WTC11 (cell line): ENCODE measurements at regions not wholly inside any gene's neighbourhood (a gene's known extent, or its start where the extent isn't known, plus 50 kb on each side); places are given as distances from the start of the nearest gene placed in this dataset.

Experiments
- ATAC-seq: fragments of 200-7000 bp; cut with Tn5 transposase; 2 replicates; pipeline ENCODE4 v1.10.0; 2021; ENCODE audit warnings: mild to moderate bottlenecking, moderate library complexity
- CTCF ChIA-PET: fragments of 300-600 bp; sonication (Branson Sonifier 250); formaldehyde crosslinking; loops from one replicate; lab custom pipeline; 2021; ENCODE audit warnings: antibody characterized with exemption; lab: Charles Lee
- POLR2A ChIA-PET: fragments of 350-600 bp; sonication (Branson Sonifier 250); formaldehyde crosslinking; loops from one replicate; lab custom pipeline; 2021; ENCODE audit warnings: antibody characterized with exemption; lab: Charles Lee
- DNase-seq: peaks from one replicate; pipeline ENCODE4 v3.0.0; 2021; ENCODE audit warnings: low spot score
- H3K27ac Mint-ChIP-seq: 2 replicates; pipeline ENCODE4 v1.8.0; 2021; ENCODE audit warnings: mixed read lengths
- H3K27me3 Mint-ChIP-seq: 2 replicates; pipeline ENCODE4 v1.8.0; 2021; ENCODE audit warnings: low read depth, mild to moderate bottlenecking, moderate library complexity, mixed read lengths
- H3K36me3 Mint-ChIP-seq: 2 replicates; pipeline ENCODE4 v1.8.0; 2021; ENCODE audit warnings: mixed read lengths
- H3K4me1 Mint-ChIP-seq: 2 replicates; pipeline ENCODE4 v1.8.0; 2022; ENCODE audit warnings: mixed read lengths
- H3K4me3 Mint-ChIP-seq: 2 replicates; pipeline ENCODE4 v1.8.0; 2021; ENCODE audit warnings: mild to moderate bottlenecking, moderate library complexity, mixed read lengths
- H3K9me3 Mint-ChIP-seq: 2 replicates; pipeline ENCODE4 v1.8.0; 2021; ENCODE audit warnings: mixed read lengths
- CBFB ChIP-seq: sonication (generic); formaldehyde crosslinking; IDR thresholded peaks from 2 replicates; pipeline ENCODE4 v1.8.1; 2022; ENCODE audit warnings: mild to moderate bottlenecking, low read depth, missing genetic modification reagents
- ETV6 ChIP-seq: sonication (generic); formaldehyde crosslinking; IDR thresholded peaks from 2 replicates; pipeline ENCODE4 v1.8.1; 2022; ENCODE audit warnings: mild to moderate bottlenecking, missing genetic modification reagents
- FOXP1 ChIP-seq: sonication (generic); formaldehyde crosslinking; IDR thresholded peaks from 2 replicates; pipeline ENCODE4 v1.8.0; 2022; ENCODE audit warnings: missing genetic modification reagents, mild to moderate bottlenecking, moderate library complexity, borderline replicate concordance
- HMGA2 ChIP-seq: fragments of 250-450 bp; sonication (Bioruptor Pico); IDR thresholded peaks from 2 replicates; pipeline ENCODE4 v1.4.0; 2021; ENCODE audit warnings: mild to moderate bottlenecking, moderate library complexity
- MXD4 ChIP-seq: fragments of 250-450 bp; sonication (Bioruptor Pico); IDR thresholded peaks from 2 replicates; pipeline ENCODE4 v1.8.0; 2021; ENCODE audit warnings: mild to moderate bottlenecking, moderate library complexity, borderline replicate concordance
- NFATC4 ChIP-seq: fragments of 250-450 bp; sonication (Bioruptor Pico); IDR thresholded peaks from 2 replicates; pipeline ENCODE4 v1.9.0; 2021; ENCODE audit warnings: mild to moderate bottlenecking
- NFYB ChIP-seq: sonication (generic); formaldehyde crosslinking; conservative IDR thresholded peaks from 2 replicates; pipeline ENCODE4 v1.8.0; 2022; ENCODE audit warnings: low read depth, missing genetic modification reagents
- RORB ChIP-seq: fragments of 250-450 bp; sonication (Bioruptor Pico); IDR thresholded peaks from 2 replicates; pipeline ENCODE4 v1.9.0; 2021; ENCODE audit warnings: mild to moderate bottlenecking
- TEAD1 ChIP-seq: sonication (generic); formaldehyde crosslinking; IDR thresholded peaks from 2 replicates; pipeline ENCODE4 v1.8.0; 2022; ENCODE audit warnings: mild to moderate bottlenecking, missing genetic modification reagents
- ZNF121 ChIP-seq: sonication (generic); formaldehyde crosslinking; IDR thresholded peaks from 2 replicates; pipeline ENCODE4 v1.8.0; 2023; ENCODE audit warnings: missing genetic modification reagents
- ZNF232 ChIP-seq: sonication (generic); formaldehyde crosslinking; IDR thresholded peaks from 2 replicates; pipeline ENCODE4 v1.8.0; 2022; ENCODE audit warnings: mild to moderate bottlenecking, missing genetic modification reagents
- ZNF263 ChIP-seq: sonication (generic); formaldehyde crosslinking; IDR thresholded peaks from 2 replicates; pipeline ENCODE4 v1.8.1; 2022; ENCODE audit warnings: low read depth, mild to moderate bottlenecking, moderate library complexity, missing genetic modification reagents
- ZNF317 ChIP-seq: sonication (generic); formaldehyde crosslinking; IDR thresholded peaks from 2 replicates; pipeline ENCODE4 v1.8.1; 2023; ENCODE audit warnings: low read depth, mild to moderate bottlenecking, moderate library complexity, missing genetic modification reagents, borderline replicate concordance
- ZNF416 ChIP-seq: fragments of 250-450 bp; sonication (Bioruptor Pico); IDR thresholded peaks from 2 replicates; pipeline ENCODE4 v1.9.0; 2021; ENCODE audit warnings: mild to moderate bottlenecking, inconsistent platforms
- TF ChIP-seq, protein P1 (sequence below): sonication (generic); formaldehyde crosslinking; IDR thresholded peaks from 2 replicates; pipeline ENCODE4 v1.8.1; 2022; ENCODE audit warnings: low read depth, missing genetic modification reagents, borderline replicate concordance
- TF ChIP-seq, protein P2 (sequence below): sonication (generic); formaldehyde crosslinking; IDR thresholded peaks from 2 replicates; pipeline ENCODE4 v1.8.1; 2022; ENCODE audit warnings: mild to moderate bottlenecking, moderate library complexity, missing genetic modification reagents
- TF ChIP-seq, protein P3 (sequence below): sonication (generic); formaldehyde crosslinking; IDR thresholded peaks from 2 replicates; pipeline ENCODE4 v1.8.0; 2022; ENCODE audit warnings: mild to moderate bottlenecking, missing genetic modification reagents
- TF ChIP-seq, protein P4 (sequence below): sonication (generic); formaldehyde crosslinking; IDR thresholded peaks from 2 replicates; pipeline ENCODE4 v1.8.0; 2022; ENCODE audit warnings: mild to moderate bottlenecking, missing genetic modification reagents
- TF ChIP-seq, protein P5 (sequence below): sonication (generic); formaldehyde crosslinking; conservative IDR thresholded peaks from 2 replicates; pipeline ENCODE4 v1.8.1; 2023; ENCODE audit warnings: mild to moderate bottlenecking, low read depth, missing genetic modification reagents, moderate library complexity
- TF ChIP-seq, protein P6 (sequence below): sonication (generic); formaldehyde crosslinking; IDR thresholded peaks from 2 replicates; pipeline ENCODE4 v1.8.1; 2022; ENCODE audit warnings: missing genetic modification reagents, borderline replicate concordance
- TF ChIP-seq, protein P7 (sequence below): sonication (generic); formaldehyde crosslinking; IDR thresholded peaks from 2 replicates; pipeline ENCODE4 v1.8.1; 2023; ENCODE audit warnings: mild to moderate bottlenecking, missing genetic modification reagents, moderate library complexity

DNA sequence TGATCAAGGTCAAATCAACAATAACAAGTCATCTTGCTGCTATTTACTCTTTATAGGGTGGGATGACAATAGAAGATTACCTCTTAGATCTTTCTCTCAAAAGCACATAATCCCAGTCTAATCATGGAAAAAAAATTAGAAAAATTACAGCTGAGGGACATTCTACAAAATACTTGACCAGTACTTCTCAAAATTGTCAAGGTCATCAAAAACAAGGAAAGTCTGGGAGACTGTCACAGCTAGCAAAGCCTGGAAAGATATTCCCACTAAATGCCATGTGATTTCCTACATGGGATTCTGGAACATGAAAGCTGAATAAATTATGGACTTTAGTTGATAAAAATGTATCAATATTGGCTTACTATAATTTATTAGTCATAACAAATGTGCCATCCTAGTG is 276.2 kb downstream of the RNF144A start:
- CTCF ChIA-PET: no interaction called here
- Mint-ChIP-seq H3K4me3 (no peak overlapping the region), H3K4me1 (peaks cover 14% of the 10 kb centered on the region), H3K9me3 (peaks cover 13% of the 10 kb centered on the region), H3K27ac (no peak overlapping the region), H3K36me3 (no peaks in the 10 kb centered on the region), H3K27me3 (no peaks in the 10 kb centered on the region)
- ATAC-seq: no peak
- POLR2A ChIA-PET: no interaction called here
- TF ChIP-seq ZNF263 (no peak), CBFB (CRISPR knock-in tag) (no peak), ETV6 (CRISPR knock-in tag) (no peak), FOXP1 (CRISPR knock-in tag) (no peak)
- no peak for DNase-seq

DNA sequence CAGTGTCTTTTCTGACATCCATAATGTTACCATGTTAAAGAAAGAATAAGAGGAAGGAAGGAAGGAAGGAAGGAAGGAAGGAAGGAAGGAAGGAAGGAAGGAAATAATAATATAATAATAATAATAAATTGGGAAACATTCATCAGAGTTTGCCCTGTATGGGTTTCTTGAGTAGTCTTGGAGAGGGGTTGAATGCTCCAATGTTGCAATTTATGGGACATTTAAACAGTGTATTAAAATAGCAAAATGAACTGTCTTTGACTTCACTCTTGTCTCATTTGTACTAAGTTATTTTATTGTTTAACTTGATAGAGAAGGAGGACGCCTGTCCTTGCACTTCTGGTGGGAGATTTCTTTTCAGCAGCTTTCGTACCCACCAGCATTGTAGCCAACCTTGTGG is 277.7 kb downstream of the RNF144A start:
- ChIA-PET CTCF (no interaction called here), POLR2A (no interaction called here)
- H3K9me3 Mint-ChIP-seq: peaks cover 16% of the 10 kb centered on the region
- H3K27ac Mint-ChIP-seq: no peak overlapping the region
- no peaks in the 10 kb centered on the region for H3K27me3 Mint-ChIP-seq
- DNase-seq (no peak), ATAC-seq (no peak)
- no peaks in the 10 kb centered on the region for H3K36me3 Mint-ChIP-seq
- no peak for TF ChIP-seq ZNF416 (CRISPR knock-in tag)
- TF ChIP-seq, protein P1, sequence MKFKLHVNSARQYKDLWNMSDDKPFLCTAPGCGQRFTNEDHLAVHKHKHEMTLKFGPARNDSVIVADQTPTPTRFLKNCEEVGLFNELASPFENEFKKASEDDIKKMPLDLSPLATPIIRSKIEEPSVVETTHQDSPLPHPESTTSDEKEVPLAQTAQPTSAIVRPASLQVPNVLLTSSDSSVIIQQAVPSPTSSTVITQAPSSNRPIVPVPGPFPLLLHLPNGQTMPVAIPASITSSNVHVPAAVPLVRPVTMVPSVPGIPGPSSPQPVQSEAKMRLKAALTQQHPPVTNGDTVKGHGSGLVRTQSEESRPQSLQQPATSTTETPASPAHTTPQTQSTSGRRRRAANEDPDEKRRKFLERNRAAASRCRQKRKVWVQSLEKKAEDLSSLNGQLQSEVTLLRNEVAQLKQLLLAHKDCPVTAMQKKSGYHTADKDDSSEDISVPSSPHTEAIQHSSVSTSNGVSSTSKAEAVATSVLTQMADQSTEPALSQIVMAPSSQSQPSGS (CRISPR knock-in tag): no peak
- TF ChIP-seq HMGA2 (CRISPR knock-in tag): no peak
- TF ChIP-seq, protein P2, sequence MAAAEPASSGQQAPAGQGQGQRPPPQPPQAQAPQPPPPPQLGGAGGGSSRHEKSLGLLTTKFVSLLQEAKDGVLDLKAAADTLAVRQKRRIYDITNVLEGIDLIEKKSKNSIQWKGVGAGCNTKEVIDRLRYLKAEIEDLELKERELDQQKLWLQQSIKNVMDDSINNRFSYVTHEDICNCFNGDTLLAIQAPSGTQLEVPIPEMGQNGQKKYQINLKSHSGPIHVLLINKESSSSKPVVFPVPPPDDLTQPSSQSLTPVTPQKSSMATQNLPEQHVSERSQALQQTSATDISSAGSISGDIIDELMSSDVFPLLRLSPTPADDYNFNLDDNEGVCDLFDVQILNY (CRISPR knock-in tag): no peak
- TF ChIP-seq ZNF121 (CRISPR knock-in tag): no peak
- TF ChIP-seq, protein P3, sequence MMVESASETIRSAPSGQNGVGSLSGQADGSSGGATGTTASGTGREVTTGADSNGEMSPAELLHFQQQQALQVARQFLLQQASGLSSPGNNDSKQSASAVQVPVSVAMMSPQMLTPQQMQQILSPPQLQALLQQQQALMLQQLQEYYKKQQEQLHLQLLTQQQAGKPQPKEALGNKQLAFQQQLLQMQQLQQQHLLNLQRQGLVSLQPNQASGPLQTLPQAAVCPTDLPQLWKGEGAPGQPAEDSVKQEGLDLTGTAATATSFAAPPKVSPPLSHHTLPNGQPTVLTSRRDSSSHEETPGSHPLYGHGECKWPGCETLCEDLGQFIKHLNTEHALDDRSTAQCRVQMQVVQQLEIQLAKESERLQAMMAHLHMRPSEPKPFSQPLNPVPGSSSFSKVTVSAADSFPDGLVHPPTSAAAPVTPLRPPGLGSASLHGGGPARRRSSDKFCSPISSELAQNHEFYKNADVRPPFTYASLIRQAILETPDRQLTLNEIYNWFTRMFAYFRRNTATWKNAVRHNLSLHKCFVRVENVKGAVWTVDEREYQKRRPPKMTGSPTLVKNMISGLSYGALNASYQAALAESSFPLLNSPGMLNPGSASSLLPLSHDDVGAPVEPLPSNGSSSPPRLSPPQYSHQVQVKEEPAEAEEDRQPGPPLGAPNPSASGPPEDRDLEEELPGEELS (CRISPR knock-in tag): no peak
- TF ChIP-seq NFATC4 (CRISPR knock-in tag): no peak
- no peak for TF ChIP-seq NFYB (CRISPR knock-in tag)
- TF ChIP-seq, protein P4, sequence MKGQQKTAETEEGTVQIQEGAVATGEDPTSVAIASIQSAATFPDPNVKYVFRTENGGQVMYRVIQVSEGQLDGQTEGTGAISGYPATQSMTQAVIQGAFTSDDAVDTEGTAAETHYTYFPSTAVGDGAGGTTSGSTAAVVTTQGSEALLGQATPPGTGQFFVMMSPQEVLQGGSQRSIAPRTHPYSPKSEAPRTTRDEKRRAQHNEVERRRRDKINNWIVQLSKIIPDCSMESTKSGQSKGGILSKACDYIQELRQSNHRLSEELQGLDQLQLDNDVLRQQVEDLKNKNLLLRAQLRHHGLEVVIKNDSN (CRISPR knock-in tag): no peak
- no peak for TF ChIP-seq ZNF317 (CRISPR knock-in tag)
- no peak for TF ChIP-seq ZNF232
- TF ChIP-seq TEAD1 (CRISPR knock-in tag): no peak
- TF ChIP-seq, protein P5, sequence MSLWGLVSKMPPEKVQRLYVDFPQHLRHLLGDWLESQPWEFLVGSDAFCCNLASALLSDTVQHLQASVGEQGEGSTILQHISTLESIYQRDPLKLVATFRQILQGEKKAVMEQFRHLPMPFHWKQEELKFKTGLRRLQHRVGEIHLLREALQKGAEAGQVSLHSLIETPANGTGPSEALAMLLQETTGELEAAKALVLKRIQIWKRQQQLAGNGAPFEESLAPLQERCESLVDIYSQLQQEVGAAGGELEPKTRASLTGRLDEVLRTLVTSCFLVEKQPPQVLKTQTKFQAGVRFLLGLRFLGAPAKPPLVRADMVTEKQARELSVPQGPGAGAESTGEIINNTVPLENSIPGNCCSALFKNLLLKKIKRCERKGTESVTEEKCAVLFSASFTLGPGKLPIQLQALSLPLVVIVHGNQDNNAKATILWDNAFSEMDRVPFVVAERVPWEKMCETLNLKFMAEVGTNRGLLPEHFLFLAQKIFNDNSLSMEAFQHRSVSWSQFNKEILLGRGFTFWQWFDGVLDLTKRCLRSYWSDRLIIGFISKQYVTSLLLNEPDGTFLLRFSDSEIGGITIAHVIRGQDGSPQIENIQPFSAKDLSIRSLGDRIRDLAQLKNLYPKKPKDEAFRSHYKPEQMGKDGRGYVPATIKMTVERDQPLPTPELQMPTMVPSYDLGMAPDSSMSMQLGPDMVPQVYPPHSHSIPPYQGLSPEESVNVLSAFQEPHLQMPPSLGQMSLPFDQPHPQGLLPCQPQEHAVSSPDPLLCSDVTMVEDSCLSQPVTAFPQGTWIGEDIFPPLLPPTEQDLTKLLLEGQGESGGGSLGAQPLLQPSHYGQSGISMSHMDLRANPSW (CRISPR knock-in tag): no peak
- TF ChIP-seq ZNF263: no peak
- TF ChIP-seq RORB (CRISPR knock-in tag): no peak
- TF ChIP-seq, protein P6, sequence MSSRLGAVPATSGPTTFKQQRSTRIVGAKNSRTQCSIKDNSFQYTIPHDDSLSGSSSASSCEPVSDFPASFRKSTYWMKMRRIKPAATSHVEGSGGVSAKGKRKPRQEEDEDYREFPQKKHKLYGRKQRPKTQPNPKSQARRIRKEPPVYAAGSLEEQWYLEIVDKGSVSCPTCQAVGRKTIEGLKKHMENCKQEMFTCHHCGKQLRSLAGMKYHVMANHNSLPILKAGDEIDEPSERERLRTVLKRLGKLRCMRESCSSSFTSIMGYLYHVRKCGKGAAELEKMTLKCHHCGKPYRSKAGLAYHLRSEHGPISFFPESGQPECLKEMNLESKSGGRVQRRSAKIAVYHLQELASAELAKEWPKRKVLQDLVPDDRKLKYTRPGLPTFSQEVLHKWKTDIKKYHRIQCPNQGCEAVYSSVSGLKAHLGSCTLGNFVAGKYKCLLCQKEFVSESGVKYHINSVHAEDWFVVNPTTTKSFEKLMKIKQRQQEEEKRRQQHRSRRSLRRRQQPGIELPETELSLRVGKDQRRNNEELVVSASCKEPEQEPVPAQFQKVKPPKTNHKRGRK: no peak
- TF ChIP-seq, protein P7, sequence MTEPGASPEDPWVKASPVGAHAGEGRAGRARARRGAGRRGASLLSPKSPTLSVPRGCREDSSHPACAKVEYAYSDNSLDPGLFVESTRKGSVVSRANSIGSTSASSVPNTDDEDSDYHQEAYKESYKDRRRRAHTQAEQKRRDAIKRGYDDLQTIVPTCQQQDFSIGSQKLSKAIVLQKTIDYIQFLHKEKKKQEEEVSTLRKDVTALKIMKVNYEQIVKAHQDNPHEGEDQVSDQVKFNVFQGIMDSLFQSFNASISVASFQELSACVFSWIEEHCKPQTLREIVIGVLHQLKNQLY (CRISPR knock-in tag): no peak
- TF ChIP-seq MXD4: no peak
- no peak overlapping the region for H3K4me3 Mint-ChIP-seq
- H3K4me1 Mint-ChIP-seq: peaks cover 13% of the 10 kb centered on the region
